K562 (cell line): ENCODE measurements at regions not wholly inside any gene's neighbourhood (a gene's known extent, or its start where the extent isn't known, plus 50 kb on each side); places are given as distances from the start of the nearest gene placed in this dataset.

Experiments
- ATAC-seq: fragments of 200-7000 bp; cut with Tn5 transposase; 3 replicates; pipeline ENCODE4 v1.9.1; 2020; ENCODE audit warnings: moderate library complexity
- BruUV-seq: library from RNA; stranded (reverse); fragments of 400-500 nt; replicated peaks from 2 replicates; lab custom pipeline; 2021; lab: Mats Ljungman, UMichigan
- CTCF ChIA-PET: fragments of 300-600 bp; formaldehyde crosslinking; extraction: SDS; loops from one replicate; lab custom pipeline; 2021; ENCODE audit warnings: low intra/inter-chr PET ratio; lab: Yijun Ruan, JAX
- POLR2A ChIA-PET: fragments of 300-600, 350-650 bp; sonication (Branson Sonifier 250); formaldehyde crosslinking; extraction: SDS; loops from one replicate; lab custom pipeline; 2021; ENCODE audit warnings: antibody characterized with exemption, inconsistent platforms; lab: Yijun Ruan, JAX
- DNase-seq, 4 experiments: peaks; one replicate each; pipeline versions ENCODE4 v3.0.0 to v3.0.0-alpha.2; 2011 to 2018; ENCODE audit warnings: low spot score in 3 of 4, mixed read lengths in 3 of 4; ENCODE audit errors: extremely low read depth in 1 of 4
- FAIRE-seq: peaks from 2 replicates; lab custom pipeline; 2011; peaks lifted over from hg19 to GRCh38; lab: Jason Lieb, UNC
- H2AFZ ChIP-seq: 2 replicates; pipeline ENCODE4 v1.6.0; 2011; ENCODE audit warnings: low read depth, low read length, control low read depth, inconsistent platforms
- H3K27ac ChIP-seq: fragments of 200-600 bp; 3 replicates; pipeline ENCODE4 v1.8.0; 2011; ENCODE audit warnings: low read depth, mild to moderate bottlenecking, control low read depth, inconsistent platforms, low read length, moderate library complexity, mixed read lengths; ENCODE audit errors: extremely low read depth
- H3K27me3 ChIP-seq, 2 experiments: fragments of 300-600 bp in 1 of 2; 2 replicates in 1 of 2; 3 replicates in 1 of 2; pipeline versions ENCODE4 v1.6.0 to v1.8.0; 2011; ENCODE audit warnings: inconsistent platforms in 2 of 2, low read length in 2 of 2, mild to moderate bottlenecking in 1 of 2, mixed read lengths in 1 of 2, moderate library complexity in 1 of 2; ENCODE audit not compliant: control insufficient read depth in 2 of 2, insufficient read depth in 2 of 2
- H3K36me3 ChIP-seq: fragments of 300-600 bp; 3 replicates; pipeline ENCODE4 v1.8.0; 2011; ENCODE audit warnings: mild to moderate bottlenecking, low read length, inconsistent platforms; ENCODE audit not compliant: control insufficient read depth, insufficient read depth
- H3K4me1 ChIP-seq, 2 experiments: fragments of 200-600 bp in 1 of 2; replicated peaks in 1 of 2; 2 replicates in 1 of 2; 3 replicates in 1 of 2; pipeline versions ENCODE4 v1.5.1 to v1.8.0; 2011; ENCODE audit warnings: inconsistent platforms in 2 of 2, low read length in 2 of 2, mild to moderate bottlenecking in 1 of 2, mixed read lengths in 1 of 2, moderate library complexity in 1 of 2; ENCODE audit not compliant: control insufficient read depth in 2 of 2, insufficient read depth in 2 of 2
- H3K4me2 ChIP-seq: 2 replicates; pipeline ENCODE4 v1.6.1; 2011; ENCODE audit warnings: low read length, control low read depth, inconsistent platforms, mixed read lengths; ENCODE audit not compliant: insufficient read depth
- H3K4me3 ChIP-seq: fragments of 200-600 bp; sonication (generic), shearing (Covaris generic); 2 replicates; pipeline ENCODE4 v1.5.1; 2016; ENCODE audit warnings: control low read depth, inconsistent platforms
- H3K79me2 ChIP-seq: fragments of 200-600 bp; 3 replicates; pipeline ENCODE4 v1.8.0; 2011; ENCODE audit warnings: low read length, inconsistent platforms; ENCODE audit not compliant: control insufficient read depth, insufficient read depth
- H3K9ac ChIP-seq, 2 experiments: 2 replicates each; pipeline versions ENCODE4 v1.6.0 to v1.6.1; 2011; ENCODE audit warnings: low read depth in 2 of 2, low read length in 2 of 2, control low read depth in 1 of 2, inconsistent platforms in 1 of 2, mild to moderate bottlenecking in 1 of 2, mixed read lengths in 1 of 2; ENCODE audit not compliant: insufficient read depth in 1 of 2
- H3K9me1 ChIP-seq: one replicate; pipeline ENCODE4 v1.6.0; 2011; ENCODE audit warnings: inconsistent platforms, mild to moderate bottlenecking, low read length, moderate library complexity; ENCODE audit not compliant: control insufficient read depth, insufficient read depth
- H3K9me3 ChIP-seq: replicated peaks from 2 replicates; pipeline ENCODE4 v1.5.1; 2011; ENCODE audit warnings: low read depth, low read length, inconsistent platforms; ENCODE audit not compliant: control insufficient read depth, insufficient read depth
- H4K20me1 ChIP-seq: replicated peaks from 2 replicates; pipeline ENCODE4 v1.6.1; 2011; ENCODE audit warnings: low read length, inconsistent platforms, mixed read lengths; ENCODE audit not compliant: control insufficient read depth, insufficient read depth
- BRF2 ChIP-seq: IDR thresholded peaks from 3 replicates; pipeline ENCODE4 v1.6.1; 2011; ENCODE audit warnings: borderline replicate concordance, mild to moderate bottlenecking; ENCODE audit not compliant: insufficient read length, insufficient read depth
- KLF13 ChIP-seq: fragments of 450-650 bp; IDR thresholded peaks from 2 replicates; pipeline ENCODE4 v1.6.1; 2016; ENCODE audit warnings: missing genetic modification characterization, low read depth, mild to moderate bottlenecking, missing compliant biosample characterization, moderate library complexity, borderline replicate concordance
- RBM17 ChIP-seq: fragments of 200-400 bp; formaldehyde crosslinking; IDR thresholded peaks from 2 replicates; pipeline ENCODE4 v1.6.1; 2017; ENCODE audit warnings: low read depth, mild to moderate bottlenecking, low read length, borderline replicate concordance
- TBP ChIP-seq: optimal IDR thresholded peaks from 2 replicates; pipeline ENCODE3; 2011; ENCODE audit warnings: low read depth, low read length, improper control_type of control experiment
- ZBTB1 ChIP-seq: sonication (generic); formaldehyde crosslinking; IDR thresholded peaks from 2 replicates; pipeline ENCODE4 v1.8.1; 2023; ENCODE audit warnings: missing genetic modification reagents, low read depth, mild to moderate bottlenecking, borderline replicate concordance
- ZNF175 ChIP-seq: fragments of 200-800 bp; sonication (Bioruptor generic); IDR thresholded peaks from 2 replicates; pipeline ENCODE4 v1.6.1; 2016; ENCODE audit warnings: low read depth, mild to moderate bottlenecking, missing genetic modification characterization, missing compliant biosample characterization
- ZNF239 ChIP-seq: fragments of 250-450 bp; sonication (Bioruptor Pico); IDR thresholded peaks from 2 replicates; pipeline ENCODE4 v1.4.0; 2020; ENCODE audit warnings: mild to moderate bottlenecking
- ZNF717 ChIP-seq: fragments of 250-450 bp; sonication (Bioruptor Pico); IDR thresholded peaks from 2 replicates; pipeline ENCODE4 v1.5.0; 2021
- WGBS: fragments of 100-300 bp; shearing (Covaris generic); methylation state at CpG from one replicate; pipeline ENCODE4 v1.1.6; 2016; ENCODE audit warnings: low coverage, mixed read lengths; ENCODE audit not compliant: insufficient coverage; ENCODE audit errors: missing lambda C conversion rate; 5-methylcytosine and 5-hydroxymethylcytosine counted together
- in situ Hi-C: fragments of 300-500 bp; cut with MboI; formaldehyde crosslinking; loops from 4 replicates; pipeline ENCODE4 v1.15.0; 2018; ENCODE audit warnings: inconsistent platforms, mixed read lengths
- intact Hi-C: fragments of 100-400 bp; cut with micrococcal nuclease; formaldehyde crosslinking; loops from 2 replicates; pipeline ENCODE4 v1.14.2; 2022

GRCh38 chr2:152874955-152875354 lies 156.5 kb downstream of the ARL6IP6 start:
- H3K4me2 ChIP-seq = no peak overlapping the region
- in situ Hi-C loops = no loop called here

More at GRCh38 chr2:152874955-152875354, 156.5 kb downstream of the ARL6IP6 start:
- POLR2A ChIA-PET = no interaction called here
- H3K9me3 ChIP-seq = no peaks in the 10 kb centered on the region
- ATAC-seq = no peak
- H2AFZ ChIP-seq = no peak overlapping the region
- no peak overlapping the region for H3K4me3 ChIP-seq
- H3K27ac ChIP-seq = no peak overlapping the region
- 0% methylated on average over 3 of the region's 3 CpGs for WGBS
- CTCF ChIA-PET = no interaction called here
- H3K9me1 ChIP-seq = no peaks in the 10 kb centered on the region
- H3K79me2 ChIP-seq = no peaks in the 10 kb centered on the region
- H3K27me3 ChIP-seq = no peaks in the 10 kb centered on the region
- no peak for FAIRE-seq
- H3K4me1 ChIP-seq = no peaks in the 10 kb centered on the region
- no peak for DNase-seq
- TF ChIP-seq RBM17 = no peak
- TF ChIP-seq KLF13 = no peak
- no peak for TF ChIP-seq ZNF175 (CRISPR knock-in tag)
- no peak for TF ChIP-seq BRF2
- no peak for TF ChIP-seq ZNF717 (CRISPR knock-in tag)
- no peak for TF ChIP-seq ZNF239 (CRISPR knock-in tag)
- TF ChIP-seq ZBTB1 (CRISPR knock-in tag) = no peak
- TF ChIP-seq TBP = no peak
- no peak overlapping the region for H3K9ac ChIP-seq
- intact Hi-C loops = no loop called here
- H3K36me3 ChIP-seq = no peaks in the 10 kb centered on the region
- no TSS peak for BruUV-seq
- H4K20me1 ChIP-seq = no peaks in the 10 kb centered on the region
